ENCODE measurements at regions not wholly inside any gene's neighbourhood (a gene's known extent, or its start where the extent isn't known, plus 50 kb on each side); places are given as distances from the start of the nearest gene placed in this dataset.

DNA sequence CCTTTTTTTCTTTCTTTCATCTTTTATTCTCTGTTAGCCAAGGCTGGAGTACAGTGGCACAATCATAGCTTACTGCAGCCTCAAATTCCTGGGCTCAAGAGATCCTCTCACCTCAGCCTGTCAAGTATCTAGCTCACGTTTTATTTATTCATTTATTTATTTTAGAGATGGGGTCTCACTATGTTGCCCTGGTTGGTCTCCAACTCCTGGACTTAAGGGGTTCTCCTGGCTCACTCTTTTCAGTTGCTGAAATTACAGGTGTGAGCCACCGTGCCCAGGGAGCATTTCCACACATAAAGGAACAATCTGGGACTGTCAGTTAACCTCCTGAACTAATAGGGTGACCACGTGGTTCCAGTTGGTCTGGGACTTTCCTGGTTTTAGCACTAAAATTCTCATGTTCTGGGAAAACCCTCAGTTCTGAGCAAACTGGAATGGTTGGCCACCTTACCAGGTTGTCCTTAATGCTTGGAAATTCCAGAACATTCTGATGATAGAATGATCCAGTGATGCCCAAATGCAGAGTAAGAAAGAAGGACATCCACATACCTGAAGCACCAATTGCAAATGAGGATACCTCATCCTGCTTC, 105.5 kb upstream of the ZNF217 start:
- TF ChIP-seq, protein P1, sequence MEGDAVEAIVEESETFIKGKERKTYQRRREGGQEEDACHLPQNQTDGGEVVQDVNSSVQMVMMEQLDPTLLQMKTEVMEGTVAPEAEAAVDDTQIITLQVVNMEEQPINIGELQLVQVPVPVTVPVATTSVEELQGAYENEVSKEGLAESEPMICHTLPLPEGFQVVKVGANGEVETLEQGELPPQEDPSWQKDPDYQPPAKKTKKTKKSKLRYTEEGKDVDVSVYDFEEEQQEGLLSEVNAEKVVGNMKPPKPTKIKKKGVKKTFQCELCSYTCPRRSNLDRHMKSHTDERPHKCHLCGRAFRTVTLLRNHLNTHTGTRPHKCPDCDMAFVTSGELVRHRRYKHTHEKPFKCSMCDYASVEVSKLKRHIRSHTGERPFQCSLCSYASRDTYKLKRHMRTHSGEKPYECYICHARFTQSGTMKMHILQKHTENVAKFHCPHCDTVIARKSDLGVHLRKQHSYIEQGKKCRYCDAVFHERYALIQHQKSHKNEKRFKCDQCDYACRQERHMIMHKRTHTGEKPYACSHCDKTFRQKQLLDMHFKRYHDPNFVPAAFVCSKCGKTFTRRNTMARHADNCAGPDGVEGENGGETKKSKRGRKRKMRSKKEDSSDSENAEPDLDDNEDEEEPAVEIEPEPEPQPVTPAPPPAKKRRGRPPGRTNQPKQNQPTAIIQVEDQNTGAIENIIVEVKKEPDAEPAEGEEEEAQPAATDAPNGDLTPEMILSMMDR (IDR thresholded peaks at IDR 0.05; ENCODE audit: low read depth, low read length), result no peak
- DNase-seq (ENCODE audit: extremely low read depth, low read depth), result no peak

- DNase-seq (ENCODE audit: extremely low read depth, low read depth), result no peak
- TF ChIP-seq, protein P1 (IDR thresholded peaks at IDR 0.05; ENCODE audit: low read depth, low read length), result no peak
These were observed 104.8 kb upstream of the ZNF217 start for GRCh38 chr20:53698371-53698978.

- TF ChIP-seq, protein P1 (IDR thresholded peaks at IDR 0.05; ENCODE audit: low read depth, low read length), result no peak
- DNase-seq (ENCODE audit: extremely low read depth, low read depth), result no peak
These were observed 102.3 kb upstream of the ZNF217 start for GRCh38 chr20:53695797-53696527.

DNA sequence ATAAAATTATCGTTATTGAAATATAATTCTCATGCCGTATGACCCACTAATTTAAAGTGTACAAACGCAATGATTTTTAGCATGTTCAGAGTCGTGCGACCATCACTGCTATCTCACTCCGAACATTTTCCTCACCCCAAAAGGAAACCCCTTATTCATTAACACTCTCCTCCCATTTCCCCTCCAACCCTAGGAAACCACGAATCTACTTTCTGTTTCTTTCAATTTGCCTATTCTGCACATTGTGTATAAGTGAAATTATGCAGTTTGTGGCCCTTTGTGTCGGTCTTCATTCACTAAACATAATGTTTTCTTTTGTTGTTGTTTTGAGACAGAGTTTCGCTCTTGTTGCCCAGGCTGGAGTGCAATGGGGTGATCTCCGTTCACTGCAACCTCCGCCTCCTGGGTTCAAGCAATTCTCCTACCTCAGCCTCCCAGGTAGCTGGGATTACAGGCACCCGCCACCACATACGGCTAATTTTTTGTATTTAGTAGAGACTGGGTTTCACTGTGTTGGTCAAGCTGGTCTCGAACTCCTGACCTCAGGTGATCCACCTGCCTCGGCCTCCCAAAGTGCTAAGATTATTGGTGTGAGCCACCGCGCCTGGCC, 99.7 kb upstream of the ZNF217 start:
- TF ChIP-seq, protein P1 (IDR thresholded peaks at IDR 0.05; ENCODE audit: low read depth, low read length), result no peak
- DNase-seq (ENCODE audit: extremely low read depth, low read depth), result no peak

DNA sequence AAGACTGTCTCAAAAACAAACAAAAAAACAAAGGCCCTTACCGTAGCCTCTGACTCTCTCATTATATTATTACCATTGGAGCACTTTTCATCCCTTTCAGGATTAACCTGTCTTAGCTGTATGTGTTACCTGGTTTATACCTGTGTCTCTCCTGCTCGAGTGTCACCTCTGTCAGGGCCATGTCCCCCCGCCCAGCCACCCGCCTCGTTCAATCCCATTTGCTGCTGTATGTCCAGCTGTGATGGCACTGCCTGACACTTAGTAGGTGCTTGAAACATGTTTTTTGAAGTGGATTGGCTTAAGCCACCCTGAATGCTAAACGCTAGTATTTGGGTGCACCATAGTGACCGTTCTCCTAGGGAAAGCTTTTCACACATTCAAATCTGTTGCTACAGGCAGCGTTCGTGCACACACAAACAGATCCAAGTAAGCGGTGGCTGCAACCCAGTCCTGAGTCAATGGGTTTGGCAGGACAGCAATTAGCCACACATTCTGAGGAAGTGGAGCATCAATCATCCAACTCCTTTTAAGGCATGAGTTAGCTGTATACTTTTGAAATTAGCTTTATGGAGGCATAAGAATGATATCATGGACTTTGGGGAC, 98.9 kb upstream of the ZNF217 start:
- no peak for DNase-seq (ENCODE audit: extremely low read depth, low read depth)
- TF ChIP-seq, protein P1 (IDR thresholded peaks at IDR 0.05; ENCODE audit: low read depth, low read length), result no peak

DNA sequence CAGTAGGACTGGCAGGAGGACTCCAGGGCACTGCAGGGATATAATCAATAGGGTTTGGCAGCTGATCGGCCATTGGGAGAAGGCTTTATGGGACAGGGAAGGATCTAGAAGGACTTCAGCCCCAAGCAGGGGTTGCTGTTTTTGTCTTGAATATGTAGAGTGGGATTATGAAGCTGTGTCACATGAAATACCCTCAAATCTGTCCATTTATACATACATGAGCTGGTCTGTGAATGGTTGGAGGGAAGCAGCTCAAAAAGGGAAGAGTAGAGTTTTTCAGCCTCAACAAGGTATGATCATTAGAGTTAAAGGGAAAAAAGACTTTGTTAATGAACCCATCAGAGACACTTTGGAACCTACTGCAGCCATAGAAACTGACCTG, 98.2 kb upstream of the ZNF217 start:
- TF ChIP-seq, protein P1 (IDR thresholded peaks at IDR 0.05; ENCODE audit: low read depth, low read length), result no peak
- no peak for DNase-seq (ENCODE audit: extremely low read depth, low read depth)
